ENCODE measurements at regions not wholly inside any gene's neighbourhood (a gene's known extent, or its start where the extent isn't known, plus 50 kb on each side); places are given as distances from the start of the nearest gene placed in this dataset.

- no peaks in the 10 kb centered on the region for H3K36me3 ChIP-seq
- no peaks in the 10 kb centered on the region for H3K27me3 ChIP-seq
- no peak overlapping the region for H3K4me3 ChIP-seq
- TF ChIP-seq POLR2AphosphoS5 (IDR thresholded peaks at IDR 0.05) (no peak), POLR2A (IDR thresholded peaks at IDR 0.05) (no peak), CTCF (IDR thresholded peaks at IDR 0.05) (no peak), EP300 (IDR thresholded peaks at IDR 0.05) (no peak)
- H3K9me3 ChIP-seq, result no peaks in the 10 kb centered on the region
- 73 to 74% methylated on average over 3 of the region's 3 CpGs for WGBS, 2 donors (ENCODE audit: low coverage in 1 of 2)
- H3K4me1 ChIP-seq, result peaks cover 0 to 17% (median 0%) of the 10 kb centered on the region in 3 donors
- no peak for ATAC-seq
- no peak overlapping the region for H3K27ac ChIP-seq
Observed at GRCh38 chr1:96072021-96072420, 649.6 kb upstream of the PTBP2 start.

GRCh38 chr1:96073100-96073499, 648.5 kb upstream of the PTBP2 start:
- H3K4me1 ChIP-seq, result peaks cover 0 to 17% (median 0%) of the 10 kb centered on the region in 3 donors
- no peaks in the 10 kb centered on the region for H3K27me3 ChIP-seq
- no peak overlapping the region for H3K4me3 ChIP-seq
- no peak for ATAC-seq
- no peaks in the 10 kb centered on the region for H3K36me3 ChIP-seq
- H3K27ac ChIP-seq, result no peak overlapping the region
- H3K9me3 ChIP-seq, result no peaks in the 10 kb centered on the region
- WGBS, 2 donors (ENCODE audit: low coverage in 1 of 2), result 88 to 92% methylated on average over 1 of the region's 1 CpG
- TF ChIP-seq EP300 (IDR thresholded peaks at IDR 0.05) (no peak), CTCF (IDR thresholded peaks at IDR 0.05) (no peak), POLR2AphosphoS5 (IDR thresholded peaks at IDR 0.05) (no peak), POLR2A (IDR thresholded peaks at IDR 0.05) (no peak)

- H3K27me3 ChIP-seq, result no peaks in the 10 kb centered on the region
- 30 to 42% methylated on average over 2 of the region's 2 CpGs for WGBS, 2 donors (ENCODE audit: low coverage in 1 of 2)
Observed at GRCh38 chr1:96074422-96074821, 647.2 kb upstream of the PTBP2 start.

GRCh38 chr1:96074876-96075577, 646.6 kb upstream of the PTBP2 start:
- 39 to 55% methylated on average over 5 of the region's 5 CpGs for WGBS, 2 donors (ENCODE audit: low coverage in 1 of 2)
- Histone ChIP-seq H3K36me3 (no peaks in the 10 kb centered on the region), H3K9me3 (no peaks in the 10 kb centered on the region), H3K4me3 (no peak overlapping the region), H3K4me1 (peaks cover 0 to 21% (median 0%) of the 10 kb centered on the region in 3 donors), H3K27ac (no peak overlapping the region), H3K27me3 (no peaks in the 10 kb centered on the region)
- TF ChIP-seq POLR2AphosphoS5 (IDR thresholded peaks at IDR 0.05) (no peak), POLR2A (IDR thresholded peaks at IDR 0.05) (no peak), CTCF (IDR thresholded peaks at IDR 0.05) (no peak), EP300 (IDR thresholded peaks at IDR 0.05) (no peak)
- no peak for ATAC-seq

More at GRCh38 chr1:96074422-96074821, 647.2 kb upstream of the PTBP2 start:
- Histone ChIP-seq H3K4me1 (peaks cover 0 to 18% (median 0%) of the 10 kb centered on the region in 3 donors), H3K9me3 (no peaks in the 10 kb centered on the region), H3K27ac (no peak overlapping the region), H3K36me3 (no peaks in the 10 kb centered on the region), H3K4me3 (no peak overlapping the region)
- TF ChIP-seq EP300 (IDR thresholded peaks at IDR 0.05) (no peak), POLR2AphosphoS5 (IDR thresholded peaks at IDR 0.05) (no peak), CTCF (IDR thresholded peaks at IDR 0.05) (no peak), POLR2A (IDR thresholded peaks at IDR 0.05) (no peak)
- ATAC-seq, result no peak
